HuH-7 (cell line): ENCODE measurements at regions not wholly inside any gene's neighbourhood (a gene's known extent, or its start where the extent isn't known, plus 50 kb on each side); places are given as distances from the start of the nearest gene placed in this dataset.
"Not testable (repeated sequence)": the region's sequence is repeated elsewhere in the genome, so short reads cannot be mapped to it uniquely, and the experiment has no call there.

Experiments used
- DNase-seq: peaks from one replicate; pipeline ENCODE4 v3.0.0; 2011; ENCODE audit warnings: low spot score

DNA sequence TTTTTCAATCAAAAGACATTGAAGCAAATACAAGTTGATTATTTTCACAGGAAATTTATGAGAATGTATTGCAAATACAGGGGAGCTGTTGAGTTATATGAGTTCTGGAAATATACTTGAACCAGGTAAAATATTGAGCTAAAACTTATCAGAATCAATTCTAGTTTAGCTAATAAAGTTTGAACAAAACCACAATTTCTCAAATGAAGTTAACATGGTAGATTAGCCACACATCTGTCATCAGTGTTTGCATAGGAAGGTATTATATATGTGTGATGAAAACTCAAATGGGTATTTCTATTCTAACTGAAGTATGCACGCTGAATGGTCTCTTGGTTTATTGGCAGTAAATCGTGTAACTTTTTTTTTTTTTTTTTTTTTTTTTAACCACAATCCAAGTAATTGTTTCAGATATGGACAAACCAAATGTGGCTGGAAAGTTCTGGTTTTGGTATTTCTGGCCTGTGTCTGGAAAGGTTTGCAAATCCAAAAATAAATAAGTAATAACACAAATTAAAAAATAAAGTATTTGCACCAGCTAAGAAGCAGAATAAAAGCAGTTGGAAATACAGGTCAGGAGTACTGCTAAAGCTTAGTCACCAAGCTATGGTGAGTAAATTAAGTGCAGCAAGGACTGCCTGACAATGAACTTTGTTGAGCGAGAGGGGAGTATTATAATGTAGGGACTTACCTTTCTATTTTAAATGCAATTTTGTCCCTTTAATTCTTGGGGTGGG is 479.1 kb upstream of the FANCL start:
- DNase-seq, result no peak

- DNase-seq, result no peak
Measured at GRCh38 chr2:58715344-58715743, 474.2 kb upstream of the FANCL start.

- no peak for DNase-seq
Measured at GRCh38 chr2:58714238-58714637, 473.1 kb upstream of the FANCL start.

DNA sequence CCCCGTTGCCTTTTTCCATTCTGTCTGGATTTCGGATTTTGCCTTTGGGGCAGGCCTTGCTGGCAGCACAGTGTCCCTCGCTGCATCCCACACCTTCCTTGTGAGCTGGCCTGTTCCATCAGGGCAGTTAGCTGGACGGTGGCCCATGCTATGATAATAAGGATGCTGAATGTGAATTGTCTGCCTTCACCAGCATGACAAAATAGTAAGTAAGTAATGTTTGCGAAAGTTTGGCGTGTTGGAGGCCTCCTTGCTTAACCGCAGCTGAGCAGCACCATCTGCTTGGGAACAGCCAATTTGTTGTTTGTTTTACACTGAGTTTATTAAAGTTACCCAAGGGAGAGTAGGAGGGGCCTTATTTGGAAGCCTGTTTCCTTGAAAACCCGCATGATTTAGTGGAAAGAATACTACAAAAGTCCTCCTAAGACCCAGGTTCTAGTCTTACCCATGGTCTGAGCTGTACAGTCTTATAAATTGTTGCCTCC is 469.7 kb upstream of the FANCL start:
- no peak for DNase-seq

DNA sequence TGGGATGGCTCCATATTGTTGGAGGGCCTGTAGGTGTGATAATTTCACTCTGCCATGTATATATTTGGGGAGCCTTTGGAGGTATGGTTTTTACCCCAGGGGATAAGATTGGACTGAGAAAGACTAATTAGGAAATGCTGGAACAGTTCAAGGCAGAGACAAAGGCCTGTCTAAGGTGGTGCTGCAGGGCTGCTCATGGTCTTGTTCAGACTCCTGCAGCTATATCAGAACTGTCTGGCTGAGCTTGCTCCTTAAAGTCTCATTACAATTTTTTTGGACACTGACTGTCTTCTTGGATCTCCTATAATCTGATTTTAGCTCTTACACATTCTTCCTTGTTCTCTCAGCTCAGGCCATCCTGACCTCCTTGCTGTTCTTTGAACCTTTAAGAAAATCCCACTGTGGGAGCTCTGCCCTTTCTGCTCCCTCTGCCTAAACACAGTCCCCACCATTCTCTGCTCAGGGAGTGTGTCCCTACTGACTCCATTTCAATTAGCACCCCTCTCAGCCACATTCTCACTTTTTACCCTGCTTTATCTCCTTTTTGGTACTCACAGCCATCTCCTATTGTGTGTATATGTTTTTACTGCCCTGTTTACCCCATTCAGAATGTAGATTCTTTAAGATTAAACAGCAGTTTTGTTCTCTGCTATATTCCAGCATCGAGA is 468.7 kb upstream of the FANCL start:
- no peak for DNase-seq

GRCh38 chr2:58709274-58709673 is 468.1 kb upstream of the FANCL start:
- DNase-seq, result no peak

GRCh38 chr2:58708565-58708964 is 467.4 kb upstream of the FANCL start:
- no peak for DNase-seq

- no peak for DNase-seq
Measured at GRCh38 chr2:58702302-58702885, 461.3 kb upstream of the FANCL start.

DNA sequence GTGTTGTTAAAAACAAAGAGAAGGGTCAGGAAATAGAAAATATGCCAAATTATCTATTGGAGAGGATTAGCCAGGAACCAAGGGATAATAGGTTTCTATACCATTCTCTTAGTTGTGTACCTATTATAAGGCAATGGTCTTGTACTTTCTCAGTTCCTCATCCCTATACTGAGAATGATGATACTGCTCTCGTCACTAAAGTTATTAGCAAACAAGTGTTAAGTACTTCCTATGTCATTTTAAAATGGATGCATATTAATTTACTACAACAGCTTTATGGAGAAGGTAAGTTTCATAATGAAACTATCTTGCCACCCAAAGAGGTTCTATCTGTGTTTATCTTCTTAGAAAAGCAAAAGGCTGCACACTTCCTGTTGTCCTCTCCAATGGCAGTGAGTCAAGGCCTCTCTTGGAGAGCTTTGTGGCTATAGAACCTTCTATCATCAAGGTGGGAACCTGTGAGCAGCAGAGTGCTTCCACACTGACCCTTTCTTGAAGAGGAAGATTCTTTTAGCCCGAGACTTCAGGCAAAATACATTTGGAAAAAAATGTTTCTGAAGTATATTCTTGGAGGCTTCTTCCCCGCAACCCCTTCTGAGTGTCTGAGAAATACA is 460.7 kb upstream of the FANCL start:
- DNase-seq, result no peak

GRCh38 chr2:58700591-58700990 is 459.5 kb upstream of the FANCL start:
- no peak for DNase-seq

DNA sequence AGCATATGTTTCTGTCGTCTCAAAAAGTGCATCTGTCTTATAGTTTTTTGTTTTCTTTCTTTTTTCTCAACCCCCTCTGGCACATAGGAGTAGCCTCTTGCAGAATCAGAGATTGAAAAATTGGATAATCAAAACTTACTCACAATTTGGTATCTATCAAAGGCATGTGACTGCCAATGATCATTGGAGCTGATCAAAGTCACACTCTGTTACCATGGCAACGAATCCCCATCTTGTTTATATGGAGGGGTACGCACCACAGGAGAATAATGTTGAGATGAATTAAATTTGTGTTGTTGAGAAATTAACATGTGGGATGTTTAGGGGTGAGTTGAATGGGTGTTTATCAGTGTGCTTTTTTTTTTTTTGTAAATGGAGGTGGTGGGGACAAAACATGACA is 458.3 kb upstream of the FANCL start:
- no peak for DNase-seq

DNA sequence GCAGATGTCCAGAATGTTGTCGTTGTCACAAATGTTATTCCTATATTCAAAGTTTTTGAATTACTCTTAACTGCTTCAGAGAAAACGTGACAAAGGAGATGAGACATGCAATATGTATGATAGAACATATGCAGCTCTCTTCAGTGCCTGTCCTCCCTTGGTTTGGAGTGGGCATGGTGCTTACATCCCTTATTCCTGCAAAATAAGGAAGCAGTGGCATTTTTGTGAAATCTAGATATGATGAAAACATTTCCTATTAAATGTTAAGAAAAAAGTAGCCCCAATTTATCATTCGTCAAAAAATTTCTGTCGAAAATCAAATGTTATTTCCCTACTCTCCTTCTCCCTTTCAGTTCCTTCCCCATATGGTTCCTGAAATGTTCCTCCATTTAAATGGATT is 457.5 kb upstream of the FANCL start:
- DNase-seq, result no peak

DNA sequence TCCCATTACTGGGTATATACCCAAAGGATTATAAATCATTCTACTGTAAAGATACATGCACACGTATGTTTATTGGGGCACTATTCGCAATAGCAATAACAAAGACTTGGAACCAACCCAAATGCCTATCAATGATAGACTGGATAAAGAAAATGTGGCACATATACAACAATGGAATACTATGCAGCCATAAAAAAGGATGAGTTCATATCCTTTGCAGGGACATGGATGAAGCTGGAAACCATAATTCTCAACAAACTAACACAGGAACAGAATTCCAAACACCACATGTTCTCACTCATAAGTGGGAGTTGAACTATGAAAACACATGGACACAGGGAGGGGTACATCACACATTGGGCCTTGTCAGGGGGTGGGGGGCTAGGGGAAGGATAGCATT is 453.0 kb upstream of the FANCL start:
- DNase-seq, result not testable (repeated sequence)

GRCh38 chr2:58691041-58691440 is 449.9 kb upstream of the FANCL start:
- DNase-seq, result not testable (repeated sequence)

GRCh38 chr2:58688813-58689212 is 447.7 kb upstream of the FANCL start:
- DNase-seq, result no peak

GRCh38 chr2:58686776-58687175 is 445.7 kb upstream of the FANCL start:
- no peak for DNase-seq

DNA sequence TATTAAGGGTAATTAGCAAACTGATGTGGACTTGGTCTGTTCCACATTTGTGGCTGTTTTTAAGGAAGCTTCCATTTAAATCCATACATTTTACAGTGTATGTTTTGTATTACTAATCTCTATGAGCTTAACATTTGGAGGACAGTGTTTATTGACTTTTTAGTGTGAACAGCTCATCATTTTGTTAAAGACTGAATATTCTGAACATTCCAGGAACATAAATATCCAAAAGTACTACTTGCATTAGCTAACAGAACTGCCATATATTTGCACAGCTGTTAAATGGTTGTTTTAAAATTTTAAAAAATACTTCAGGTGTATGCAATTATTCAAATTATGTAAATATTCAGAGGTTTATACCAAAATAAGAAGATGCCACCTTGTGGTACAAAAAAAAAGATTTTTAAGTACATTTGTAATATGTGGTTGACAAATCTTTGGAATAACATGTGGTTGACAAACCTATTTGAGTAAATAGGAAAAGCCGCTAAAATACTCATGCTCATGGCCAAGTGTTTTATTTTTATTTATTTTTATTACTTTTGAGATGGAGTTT is 439.7 kb upstream of the FANCL start:
- no peak for DNase-seq

DNA sequence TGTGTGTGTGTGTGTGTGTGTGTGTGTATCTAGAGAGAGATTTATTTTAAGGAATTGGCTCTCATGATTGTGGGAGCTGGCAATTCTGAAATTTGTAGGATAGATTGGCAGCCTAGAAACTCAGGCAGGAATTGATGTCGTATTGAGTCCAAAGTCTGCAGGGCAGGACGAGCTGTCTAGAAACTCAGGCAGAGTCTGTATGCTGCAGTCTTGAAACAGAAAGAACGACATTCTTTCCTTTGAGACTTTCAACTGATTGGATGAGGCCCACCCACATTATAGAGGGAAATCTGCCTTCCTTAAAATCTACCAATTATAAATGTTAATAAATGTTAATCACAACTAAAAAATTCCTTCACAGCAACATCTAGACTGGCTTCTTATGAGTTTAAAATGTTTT is 436.6 kb upstream of the FANCL start:
- no peak for DNase-seq

GRCh38 chr2:58671675-58672074 is 430.6 kb upstream of the FANCL start:
- no peak for DNase-seq

DNA sequence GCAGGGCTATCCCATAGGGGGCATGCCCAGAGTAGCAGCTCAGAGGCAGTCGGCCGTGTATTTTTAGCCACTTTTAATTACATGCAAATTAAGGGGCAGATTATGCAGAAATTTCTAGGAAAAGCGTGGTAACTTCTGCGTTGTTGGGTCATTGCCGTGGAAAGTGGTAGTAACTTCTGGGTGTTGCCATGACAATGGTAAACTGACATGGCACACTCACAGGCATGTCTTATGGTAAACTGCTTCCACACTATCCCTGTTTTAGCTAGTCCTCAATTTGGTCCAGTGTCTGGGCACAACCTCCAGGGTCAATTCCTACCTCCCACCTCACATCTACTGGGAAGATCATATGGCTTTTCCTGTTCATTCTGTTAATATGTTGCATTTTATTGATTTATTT is 428.9 kb upstream of the FANCL start:
- DNase-seq, result no peak

- DNase-seq, result no peak
Measured at GRCh38 chr2:58667137-58667774, 426.1 kb upstream of the FANCL start.

DNA sequence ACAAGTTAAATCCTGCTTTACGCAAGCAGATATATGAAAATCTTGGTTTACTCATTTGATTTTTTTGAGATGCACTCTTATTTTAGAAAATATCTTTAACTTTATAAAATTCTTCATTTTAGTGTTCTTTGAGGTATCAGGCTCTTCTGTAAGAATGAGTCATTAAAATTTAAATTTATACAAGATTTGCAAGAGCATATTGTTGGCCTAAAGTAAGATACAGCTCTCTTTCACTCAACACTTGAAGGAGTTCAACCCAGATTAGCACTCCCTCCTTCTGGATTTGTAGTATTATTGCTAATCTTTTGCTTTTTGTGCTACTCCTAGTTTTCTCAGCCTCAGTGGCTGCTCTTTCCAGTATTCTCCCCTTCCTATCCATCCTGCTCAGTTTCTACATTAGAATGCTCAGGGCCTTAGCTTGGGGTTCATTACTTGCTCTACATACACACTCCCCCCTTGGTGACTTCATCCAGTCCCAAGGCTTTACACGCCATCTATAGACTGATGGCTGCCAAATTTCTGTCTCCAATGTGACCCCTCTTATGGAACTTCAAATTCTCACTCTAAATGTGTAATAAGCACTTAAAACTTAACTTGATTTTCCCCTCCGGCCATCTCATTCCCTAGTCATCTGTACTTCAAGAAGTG is 425.3 kb upstream of the FANCL start:
- DNase-seq, result no peak
